IMR-90 (cell line): ENCODE measurements at regions not wholly inside any gene's neighbourhood (a gene's known extent, or its start where the extent isn't known, plus 50 kb on each side); places are given as distances from the start of the nearest gene placed in this dataset.

Experiments used
- BHLHE40 ChIP-seq: fragments of 150-350 bp; IDR thresholded peaks from 2 replicates; pipeline ENCODE4 v1.6.1; 2016; ENCODE audit warnings: mild to moderate bottlenecking, low read depth, low read length
- CEBPB ChIP-seq: IDR thresholded peaks from 2 replicates; pipeline ENCODE4 v1.6.1; 2012; ENCODE audit warnings: low read depth, low read length, improper control_type of control experiment
- CHD1 ChIP-seq: IDR thresholded peaks from 2 replicates; pipeline ENCODE4 v1.6.1; 2012; ENCODE audit warnings: low read depth, low read length, improper control_type of control experiment
- CTCF ChIP-seq: conservative IDR thresholded peaks from 2 replicates; pipeline ENCODE4 v1.5.1; 2012; ENCODE audit warnings: mild to moderate bottlenecking, low read depth, low read length, improper control_type of control experiment
- ELK1 ChIP-seq: fragments of 150-350 bp; IDR thresholded peaks from 2 replicates; pipeline ENCODE4 v1.6.1; 2016; ENCODE audit warnings: low read depth, mild to moderate bottlenecking, low read length, moderate library complexity, borderline replicate concordance
- FOS ChIP-seq: fragments of 150-350 bp; IDR thresholded peaks from 2 replicates; pipeline ENCODE4 v1.6.1; 2016; ENCODE audit warnings: low read depth, low read length
- MAFK ChIP-seq: IDR thresholded peaks from 2 replicates; pipeline ENCODE4 v1.6.1; 2012; ENCODE audit warnings: low read depth, low read length, improper control_type of control experiment
- MAZ ChIP-seq: IDR thresholded peaks from 2 replicates; pipeline ENCODE4 v1.6.1; 2012; ENCODE audit warnings: low read depth, mild to moderate bottlenecking, low read length, improper control_type of control experiment, moderate library complexity, borderline replicate concordance
- MXI1 ChIP-seq: IDR thresholded peaks from 2 replicates; pipeline ENCODE4 v1.6.1; 2012; ENCODE audit warnings: low read depth, mild to moderate bottlenecking, low read length, moderate library complexity, borderline replicate concordance
- NFE2L2 ChIP-seq: fragments of 150-350 bp; IDR thresholded peaks from 2 replicates; pipeline ENCODE4 v1.6.1; 2016; ENCODE audit warnings: low read depth, mild to moderate bottlenecking, low read length
- POLR2A ChIP-seq: IDR thresholded peaks from 2 replicates; pipeline ENCODE4 v1.6.1; 2012; ENCODE audit warnings: mild to moderate bottlenecking, low read depth, low read length
- RAD21 ChIP-seq: IDR thresholded peaks from 2 replicates; pipeline ENCODE4 v1.6.1; 2012; ENCODE audit warnings: low read length, improper control_type of control experiment
- SMC3 ChIP-seq: fragments of 150-350 bp; IDR thresholded peaks from 2 replicates; pipeline ENCODE4 v1.6.1; 2016; ENCODE audit warnings: low read depth, mild to moderate bottlenecking, antibody characterized with exemption, low read length, moderate library complexity
- USF2 ChIP-seq: fragments of 150-350 bp; IDR thresholded peaks from 2 replicates; pipeline ENCODE4 v1.6.1; 2017; ENCODE audit warnings: mild to moderate bottlenecking, antibody characterized with exemption, low read length, low read depth

GRCh38 chr12:43277651-43278540, 274.1 kb downstream of the ADAMTS20 start:
- no peak for TF ChIP-seq CTCF
- no peak for TF ChIP-seq POLR2A
- peak; percentile 28 for TF ChIP-seq CEBPB
- 0 out of 2 replicates have a peak, but pooled peaks have one; percentile 13 for TF ChIP-seq MAFK
- peak; percentile 54; the same call in 1 of the 2 replicates for TF ChIP-seq USF2
- no peak for TF ChIP-seq FOS
- TF ChIP-seq MAZ: no peak
- no peak for TF ChIP-seq BHLHE40
- TF ChIP-seq SMC3: no peak
- peak; percentile 8; the same call in 1 of the 2 replicates for TF ChIP-seq RAD21
- no peak for TF ChIP-seq NFE2L2
- TF ChIP-seq ELK1: no peak
- no peak for TF ChIP-seq CHD1
- TF ChIP-seq MXI1: no peak
